NT2/D1 (cell line): ENCODE measurements at regions not wholly inside any gene's neighbourhood (a gene's known extent, or its start where the extent isn't known, plus 50 kb on each side); places are given as distances from the start of the nearest gene placed in this dataset.

Experiments
- YY1 ChIP-seq: IDR thresholded peaks from 2 replicates; pipeline ENCODE4 v1.6.1; 2011; ENCODE audit not compliant: insufficient read length, insufficient read depth
- ZNF274 ChIP-seq: IDR thresholded peaks from 2 replicates; pipeline ENCODE4 v1.6.1; 2011; ENCODE audit warnings: mild to moderate bottlenecking, low read depth, low read length

- TF ChIP-seq ZNF274 (no peak), YY1 (no peak)
These were observed 141.1 kb upstream of the OR13F1 start for GRCh38 chr9:104362912-104363472.
